ENCODE measurements at regions not wholly inside any gene's neighbourhood (a gene's known extent, or its start where the extent isn't known, plus 50 kb on each side); places are given as distances from the start of the nearest gene placed in this dataset.

GRCh38 chr1:59218521-59219236 lies 78.2 kb upstream of the FGGY start:
- no peak overlapping the region for H3K4me3 ChIP-seq
- no peak overlapping the region for H3K27ac ChIP-seq
- H2AFZ ChIP-seq = no peak overlapping the region
- no peaks in the 10 kb centered on the region for H3K9me3 ChIP-seq (ENCODE audit: low read depth)
- no peak for DNase-seq (ENCODE audit: low spot score)
- TF ChIP-seq EZH2 (IDR thresholded peaks at IDR 0.05; ENCODE audit: borderline replicate concordance) = no peak
- TF ChIP-seq EZH2phosphoT487 (IDR thresholded peaks at IDR 0.05; ENCODE audit: low read depth, severe bottlenecking, unreplicated experiment) = no peak
- TF ChIP-seq CTCF (IDR thresholded peaks at IDR 0.05; ENCODE audit: poor library complexity) = no peak
- H3K27me3 ChIP-seq = no peaks in the 10 kb centered on the region
- peaks cover 22% of the 10 kb centered on the region for H3K4me1 ChIP-seq (ENCODE audit: insufficient read depth)
- no peaks in the 10 kb centered on the region for H3K79me2 ChIP-seq
- no peaks in the 10 kb centered on the region for H3K9me2 ChIP-seq (replicated peaks; ENCODE audit: insufficient read depth)
- 85% methylated on average over 5 of the region's 5 CpGs for WGBS (ENCODE audit: low lambda C conversion rate, missing lambda C conversion rate)
- no peaks in the 10 kb centered on the region for H4K20me1 ChIP-seq (ENCODE audit: insufficient read depth, poor library complexity, severe bottlenecking)
- H3K4me2 ChIP-seq = no peak overlapping the region
- H3K36me3 ChIP-seq (replicated peaks; ENCODE audit: insufficient read depth, low read depth) = no peaks in the 10 kb centered on the region

- no peaks in the 10 kb centered on the region for H3K9me2 ChIP-seq (replicated peaks; ENCODE audit: insufficient read depth)
- H3K79me2 ChIP-seq = no peaks in the 10 kb centered on the region
- no peak overlapping the region for H3K27ac ChIP-seq
- DNase-seq (ENCODE audit: low spot score) = no peak
- no peaks in the 10 kb centered on the region for H4K20me1 ChIP-seq (ENCODE audit: insufficient read depth, poor library complexity, severe bottlenecking)
- no peak overlapping the region for H3K4me2 ChIP-seq
- H3K4me3 ChIP-seq = no peak overlapping the region
- H3K9me3 ChIP-seq (ENCODE audit: low read depth) = no peaks in the 10 kb centered on the region
- H3K36me3 ChIP-seq (replicated peaks; ENCODE audit: insufficient read depth, low read depth) = no peaks in the 10 kb centered on the region
- TF ChIP-seq CTCF (IDR thresholded peaks at IDR 0.05; ENCODE audit: poor library complexity) = no peak
- H2AFZ ChIP-seq = no peak overlapping the region
- H3K4me1 ChIP-seq (ENCODE audit: insufficient read depth) = peaks cover 23% of the 10 kb centered on the region
- H3K27me3 ChIP-seq = no peaks in the 10 kb centered on the region
- WGBS (ENCODE audit: low lambda C conversion rate, missing lambda C conversion rate) = 69% methylated on average over 2 of the region's 2 CpGs
Measured at GRCh38 chr1:59219916-59220315, 77.0 kb upstream of the FGGY start.

GRCh38 chr1:59220356-59220755 lies 76.5 kb upstream of the FGGY start:
- Histone ChIP-seq H3K27ac (no peak overlapping the region), H3K36me3 (replicated peaks; ENCODE audit: insufficient read depth, low read depth) (no peaks in the 10 kb centered on the region), H3K4me1 (ENCODE audit: insufficient read depth) (peaks cover 19% of the 10 kb centered on the region), H3K4me3 (no peak overlapping the region), H4K20me1 (ENCODE audit: insufficient read depth, poor library complexity, severe bottlenecking) (no peaks in the 10 kb centered on the region), H3K4me2 (no peak overlapping the region), H3K27me3 (no peaks in the 10 kb centered on the region), H3K79me2 (no peaks in the 10 kb centered on the region), H3K9me3 (ENCODE audit: low read depth) (no peaks in the 10 kb centered on the region), H2AFZ (no peak overlapping the region), H3K9me2 (replicated peaks; ENCODE audit: insufficient read depth) (no peaks in the 10 kb centered on the region)
- WGBS (ENCODE audit: low lambda C conversion rate, missing lambda C conversion rate) = 75% methylated on average over 5 of the region's 5 CpGs
- TF ChIP-seq EZH2 (IDR thresholded peaks at IDR 0.05; ENCODE audit: borderline replicate concordance) = no peak
- TF ChIP-seq CTCF (IDR thresholded peaks at IDR 0.05; ENCODE audit: poor library complexity) = no peak
- TF ChIP-seq EZH2phosphoT487 (IDR thresholded peaks at IDR 0.05; ENCODE audit: low read depth, severe bottlenecking, unreplicated experiment) = no peak
- DNase-seq (ENCODE audit: low spot score) = no peak

Measured in hepatocyte (in vitro differentiated cells).